ENCODE measurements at regions not wholly inside any gene's neighbourhood (a gene's known extent, or its start where the extent isn't known, plus 50 kb on each side); places are given as distances from the start of the nearest gene placed in this dataset.

DNA sequence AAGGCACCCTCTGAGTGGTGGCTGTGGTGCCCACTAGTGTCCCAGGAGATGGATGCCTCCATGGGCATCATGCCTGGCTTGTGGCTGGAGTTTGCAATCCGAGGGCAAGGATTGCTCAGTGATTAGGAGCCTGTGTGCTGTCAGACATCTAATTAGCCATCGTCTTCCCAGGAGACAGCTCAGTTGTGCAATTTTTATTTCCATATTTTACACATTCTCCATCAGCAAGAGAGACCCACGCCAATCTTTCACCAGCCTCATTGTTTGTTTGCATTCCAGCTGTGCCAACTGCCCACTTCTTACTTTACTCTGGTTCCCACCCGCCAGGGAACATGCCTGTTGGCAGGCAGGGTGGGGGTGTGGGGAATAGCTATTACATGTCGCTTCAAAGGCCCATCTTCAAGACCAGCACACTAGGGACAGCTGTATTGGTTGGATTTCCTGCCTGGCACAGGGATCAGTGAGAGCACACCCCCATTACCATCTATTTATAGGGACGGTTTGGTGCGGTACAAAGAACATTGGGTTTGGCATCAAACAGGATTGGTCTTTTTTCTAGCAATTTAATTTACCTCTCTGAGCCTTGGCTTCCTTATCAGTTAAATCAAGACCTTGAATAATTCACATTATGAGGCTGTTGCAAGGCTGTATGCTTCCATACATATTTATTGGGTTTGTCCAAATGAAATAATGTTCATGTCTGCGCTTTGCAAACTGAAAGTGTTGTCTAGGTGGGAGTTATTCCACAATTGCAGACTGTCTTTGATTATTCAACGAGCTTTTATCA lies 80.7 kb upstream of the NAV2 start:
- TF ChIP-seq POLR2AphosphoS5 (IDR thresholded peaks at IDR 0.05) = no peak
- TF ChIP-seq, protein P1, sequence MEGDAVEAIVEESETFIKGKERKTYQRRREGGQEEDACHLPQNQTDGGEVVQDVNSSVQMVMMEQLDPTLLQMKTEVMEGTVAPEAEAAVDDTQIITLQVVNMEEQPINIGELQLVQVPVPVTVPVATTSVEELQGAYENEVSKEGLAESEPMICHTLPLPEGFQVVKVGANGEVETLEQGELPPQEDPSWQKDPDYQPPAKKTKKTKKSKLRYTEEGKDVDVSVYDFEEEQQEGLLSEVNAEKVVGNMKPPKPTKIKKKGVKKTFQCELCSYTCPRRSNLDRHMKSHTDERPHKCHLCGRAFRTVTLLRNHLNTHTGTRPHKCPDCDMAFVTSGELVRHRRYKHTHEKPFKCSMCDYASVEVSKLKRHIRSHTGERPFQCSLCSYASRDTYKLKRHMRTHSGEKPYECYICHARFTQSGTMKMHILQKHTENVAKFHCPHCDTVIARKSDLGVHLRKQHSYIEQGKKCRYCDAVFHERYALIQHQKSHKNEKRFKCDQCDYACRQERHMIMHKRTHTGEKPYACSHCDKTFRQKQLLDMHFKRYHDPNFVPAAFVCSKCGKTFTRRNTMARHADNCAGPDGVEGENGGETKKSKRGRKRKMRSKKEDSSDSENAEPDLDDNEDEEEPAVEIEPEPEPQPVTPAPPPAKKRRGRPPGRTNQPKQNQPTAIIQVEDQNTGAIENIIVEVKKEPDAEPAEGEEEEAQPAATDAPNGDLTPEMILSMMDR (IDR thresholded peaks at IDR 0.05) = no peak

Measured in transverse colon (tissue), 4 donors.